H1 (cell line): ENCODE measurements at regions not wholly inside any gene's neighbourhood (a gene's known extent, or its start where the extent isn't known, plus 50 kb on each side); places are given as distances from the start of the nearest gene placed in this dataset.
A peak's percentile ranks its signal among the peaks of the same experiment; 100 is the strongest.

Source experiments
- CTCF ChIA-PET: fragments of 300-600 bp; sonication (Branson Sonifier 250); formaldehyde crosslinking; loops from one replicate; lab custom pipeline; 2021; ENCODE audit not compliant: partially characterized antibody; lab: Charles Lee
- POLR2A ChIA-PET: fragments of 300-600 bp; sonication (Branson Sonifier 250); formaldehyde crosslinking; loops from one replicate; lab custom pipeline; 2021; ENCODE audit warnings: inconsistent platforms; ENCODE audit not compliant: partially characterized antibody; lab: Charles Lee
- DNase-seq, 2 experiments: peaks; one replicate each; pipeline versions ENCODE4 v3.0.0 to v3.0.0-alpha.2; 2010 to 2022; ENCODE audit warnings: low spot score in 2 of 2, low read depth in 1 of 2, mixed read lengths in 1 of 2
- FAIRE-seq: peaks from 2 replicates; lab custom pipeline; 2011; peaks lifted over from hg19 to GRCh38; lab: Jason Lieb, UNC
- H2AFZ ChIP-seq: 2 replicates; pipeline ENCODE4 v1.8.1; 2012; ENCODE audit warnings: low read length, inconsistent platforms
- H2AK5ac ChIP-seq: 2 replicates; pipeline ENCODE4 v1.6.1; 2013; ENCODE audit warnings: low read depth, low read length
- H2BK120ac ChIP-seq: replicated peaks from 2 replicates; pipeline ENCODE3; 2013; ENCODE audit warnings: low read depth, low read length, inconsistent platforms
- H2BK12ac ChIP-seq: 2 replicates; pipeline ENCODE4 v1.6.1; 2013; ENCODE audit warnings: low read depth, low read length
- H2BK15ac ChIP-seq: 2 replicates; pipeline ENCODE4 v1.6.1; 2013; ENCODE audit warnings: low read length
- H2BK20ac ChIP-seq: 2 replicates; pipeline ENCODE4 v1.6.1; 2013; ENCODE audit warnings: low read length
- H2BK5ac ChIP-seq: 2 replicates; pipeline ENCODE4 v1.6.1; 2013; ENCODE audit warnings: low read depth, low read length
- H3K14ac ChIP-seq: 2 replicates; pipeline ENCODE4 v1.6.1; 2013; ENCODE audit warnings: inconsistent platforms; ENCODE audit not compliant: insufficient read length
- H3K18ac ChIP-seq: 2 replicates; pipeline ENCODE4 v1.6.1; 2013; ENCODE audit warnings: low read length; ENCODE audit errors: extremely low read depth
- H3K23ac ChIP-seq: 2 replicates; pipeline ENCODE4 v1.6.1; 2013; ENCODE audit warnings: inconsistent platforms; ENCODE audit not compliant: insufficient read length
- H3K23me2 ChIP-seq: 2 replicates; pipeline ENCODE4 v1.6.1; 2013; ENCODE audit warnings: low read depth, low read length
- H3K27ac ChIP-seq: 2 replicates; pipeline ENCODE4 v1.6.1; 2011; ENCODE audit warnings: low read depth, low read length, inconsistent platforms
- H3K27me3 ChIP-seq, 4 experiments: replicated peaks in 1 of 4; 1 replicate in 1 of 4; 2 replicates in 3 of 4; pipeline versions ENCODE4 v1.6.1 to v1.8.1; 2011 to 2013; ENCODE audit warnings: low read length in 3 of 4, mild to moderate bottlenecking in 3 of 4, inconsistent platforms in 2 of 4, mixed read lengths in 2 of 4, moderate library complexity in 1 of 4; ENCODE audit not compliant: control insufficient read depth in 3 of 4, insufficient read depth in 3 of 4; ENCODE audit errors: extremely low read depth in 1 of 4
- H3K36me3 ChIP-seq, 4 experiments: 2 replicates each; pipeline versions ENCODE4 v1.6.1 to v1.8.1; 2011 to 2013; ENCODE audit warnings: mild to moderate bottlenecking in 4 of 4, low read length in 3 of 4, moderate library complexity in 2 of 4, control low read depth in 1 of 4, inconsistent platforms in 1 of 4; ENCODE audit not compliant: insufficient read depth in 4 of 4, control insufficient read depth in 2 of 4
- H3K4ac ChIP-seq: replicated peaks from 2 replicates; pipeline ENCODE3; 2013; ENCODE audit warnings: low read length, low read depth, mixed read lengths, inconsistent platforms; ENCODE audit not compliant: insufficient read length
- H3K4me1 ChIP-seq, 4 experiments: replicated peaks in 1 of 4; 1 replicate in 1 of 4; 2 replicates in 3 of 4; pipeline versions ENCODE4 v1.6.1 to v1.8.1; 2011 to 2013; ENCODE audit warnings: low read length in 3 of 4, inconsistent platforms in 2 of 4, mixed read lengths in 1 of 4; ENCODE audit not compliant: insufficient read depth in 4 of 4, control insufficient read depth in 3 of 4
- H3K4me2 ChIP-seq, 2 experiments: 2 replicates each; pipeline versions ENCODE4 v1.6.1 to v1.8.1; 2011 to 2013; ENCODE audit warnings: low read depth in 2 of 2, low read length in 2 of 2, control low read depth in 1 of 2, inconsistent platforms in 1 of 2, mild to moderate bottlenecking in 1 of 2; ENCODE audit not compliant: insufficient read depth in 1 of 2
- H3K4me3 ChIP-seq, 4 experiments: fragments of 200-600, 300-600 bp in 1 of 4; sonication (generic), shearing (Covaris generic), sonication (Bioruptor Twin) in 1 of 4; 2 replicates each; pipeline versions ENCODE4 v1.5.1 to v1.8.1; 2011 to 2016; ENCODE audit warnings: low read length in 4 of 4, low read depth in 3 of 4, control low read depth in 2 of 4, inconsistent platforms in 2 of 4, mild to moderate bottlenecking in 2 of 4, mixed read lengths in 1 of 4, moderate library complexity in 1 of 4; ENCODE audit not compliant: insufficient read depth in 2 of 4; ENCODE audit errors: extremely low read depth in 1 of 4
- H3K56ac ChIP-seq: replicated peaks from 2 replicates; pipeline ENCODE3; 2013; ENCODE audit warnings: low read depth, mild to moderate bottlenecking, mixed read lengths, low read length, inconsistent platforms; ENCODE audit not compliant: insufficient read length
- H3K79me1 ChIP-seq: 2 replicates; pipeline ENCODE4 v1.6.1; 2013; ENCODE audit warnings: low read depth, low read length, control low read depth
- H3K79me2 ChIP-seq, 2 experiments: 2 replicates each; pipeline versions ENCODE4 v1.6.1 to v1.8.1; 2012 to 2013; ENCODE audit warnings: low read length in 2 of 2, mild to moderate bottlenecking in 2 of 2, inconsistent platforms in 1 of 2; ENCODE audit not compliant: insufficient read depth in 2 of 2, control insufficient read depth in 1 of 2
- H3K9ac ChIP-seq, 4 experiments: replicated peaks in 1 of 4; 1 replicate in 1 of 4; 2 replicates in 3 of 4; pipeline versions ENCODE4 v1.6.1 to v1.8.1; 2011 to 2013; ENCODE audit warnings: low read depth in 3 of 4, low read length in 3 of 4, control low read depth in 2 of 4, mild to moderate bottlenecking in 2 of 4, moderate library complexity in 2 of 4, inconsistent platforms in 1 of 4; ENCODE audit errors: extremely low read depth in 1 of 4
- H3K9me3 ChIP-seq, 2 experiments: 2 replicates each; pipeline versions ENCODE4 v1.6.1 to v1.8.1; 2012 to 2013; ENCODE audit warnings: mild to moderate bottlenecking in 2 of 2, moderate library complexity in 2 of 2, control low read depth in 1 of 2, inconsistent platforms in 1 of 2, low read depth in 1 of 2, low read length in 1 of 2, mixed read lengths in 1 of 2; ENCODE audit not compliant: insufficient read depth in 2 of 2
- H4K20me1 ChIP-seq, 2 experiments: replicated peaks in 1 of 2; 2 replicates each; pipeline versions ENCODE3 to v1.8.1; 2011 to 2013; ENCODE audit warnings: inconsistent platforms in 2 of 2, low read length in 2 of 2, mild to moderate bottlenecking in 1 of 2; ENCODE audit not compliant: insufficient read depth in 2 of 2, control insufficient read depth in 1 of 2
- H4K5ac ChIP-seq: 2 replicates; pipeline ENCODE4 v1.6.1; 2013; ENCODE audit warnings: low read length, low read depth, mixed read lengths, inconsistent platforms; ENCODE audit not compliant: insufficient read length
- H4K8ac ChIP-seq: 2 replicates; pipeline ENCODE4 v1.8.0; 2013; ENCODE audit warnings: mild to moderate bottlenecking, moderate library complexity, low read length, inconsistent platforms; ENCODE audit not compliant: insufficient read depth; ENCODE audit errors: extremely low read depth
- H4K91ac ChIP-seq: replicated peaks from 2 replicates; pipeline ENCODE3; 2013; ENCODE audit warnings: low read length, mixed read lengths, inconsistent platforms; ENCODE audit not compliant: insufficient read length
- CBX8 ChIP-seq: fragments of 300-800, 300-1000 bp; sonication (generic); IDR thresholded peaks from 2 replicates; pipeline ENCODE4 v1.7.1; 2016; ENCODE audit warnings: low read depth, low read length, borderline replicate concordance
- CEBPB ChIP-seq: IDR thresholded peaks from 2 replicates; pipeline ENCODE4 v1.6.1; 2012; ENCODE audit warnings: low read depth, low read length
- SP4 ChIP-seq: IDR thresholded peaks from 2 replicates; pipeline ENCODE4 v1.6.1; 2012; ENCODE audit warnings: low read length, inconsistent platforms
- TAF1 ChIP-seq: IDR thresholded peaks from 2 replicates; pipeline ENCODE4 v1.6.1; 2011; ENCODE audit warnings: mild to moderate bottlenecking, low read depth, low read length
- WGBS, 2 experiments: shearing (Covaris generic) in 1 of 2; methylation state at CpG; one replicate each; pipeline versions ENCODE4 v1.1.6 to v1.1.7; 2013 to 2015; ENCODE audit warnings: low lambda C conversion rate in 2 of 2, mixed read lengths in 2 of 2, inconsistent platforms in 1 of 2, low coverage in 1 of 2, missing lambda C conversion rate in 1 of 2; ENCODE audit not compliant: insufficient replicate concordance in 2 of 2, insufficient coverage in 1 of 2, insufficient read length in 1 of 2; ENCODE audit errors: extremely low coverage in 1 of 2, missing lambda C conversion rate in 1 of 2; 5-methylcytosine and 5-hydroxymethylcytosine counted together

GRCh38 chr21:33976082-33977016 lies 60.7 kb upstream of the ATP5PO start:
- H3K79me2 ChIP-seq: no peaks in the 10 kb centered on the region
- no peak overlapping the region for H3K56ac ChIP-seq
- no peak overlapping the region for H3K27ac ChIP-seq
- H3K27me3 ChIP-seq: no peaks in the 10 kb centered on the region
- DNase-seq (peak in 1 of 2 experiments; percentile 43), FAIRE-seq (no peak)
- CTCF ChIA-PET: interaction anchor here (0.6 to 1.4 kb wide), 3 partner anchors 12 to 52 kb away, joined by 3 to 5 read pairs (median 4); no protein-coding TSS in a partner anchor
- H3K4me2 ChIP-seq: no peak overlapping the region
- peak overlapping the region; percentile 7; the same call in 1 of the 2 replicates for H2BK12ac ChIP-seq
- no peak overlapping the region for H2AK5ac ChIP-seq
- H2AFZ ChIP-seq: peak overlapping the region; percentile 52; the same call in 1 of the 2 replicates
- peak overlapping the region; percentile 18 for H2BK120ac ChIP-seq
- H3K23ac ChIP-seq: no peak overlapping the region
- no peak overlapping the region for H3K4me3 ChIP-seq
- no peak overlapping the region for H3K4ac ChIP-seq
- no peak for TF ChIP-seq CBX8
- no peak for TF ChIP-seq SP4
- 0 out of 2 replicates have a peak, but pooled peaks have one; percentile 5 for TF ChIP-seq TAF1
- TF ChIP-seq CEBPB: no peak
- H2BK15ac ChIP-seq: no peak overlapping the region; the same call in 1 of the 2 replicates
- peak overlapping the region; percentile 62; the same call in 1 of the 2 replicates for H2BK5ac ChIP-seq
- H4K5ac ChIP-seq: no peak overlapping the region
- H3K9me3 ChIP-seq: no peaks in the 10 kb centered on the region
- no peaks in the 10 kb centered on the region for H4K20me1 ChIP-seq
- peak overlapping the region; percentile 8 for H4K91ac ChIP-seq
- H3K9ac ChIP-seq: no peak overlapping the region
- H3K18ac ChIP-seq: no peak overlapping the region; the same call in 1 of the 2 replicates
- peaks cover 3 to 13% (median 8%) of the 10 kb centered on the region in 4 experiments; a peak in 6 of 7 replicates for H3K4me1 ChIP-seq
- H4K8ac ChIP-seq: no peak overlapping the region
- H3K14ac ChIP-seq: no peak overlapping the region
- POLR2A ChIA-PET: interaction anchor here (1.0 to 1.6 kb wide), 3 partner anchors 43 to 98 kb away, joined by 3 to 4 read pairs (median 4); partner anchors contain the start of genes MRPS6 and SLC5A3
- H2BK20ac ChIP-seq: peak overlapping the region; percentile 66; the same call in 1 of the 2 replicates
- no peaks in the 10 kb centered on the region; the same call in 1 of the 2 replicates for H3K23me2 ChIP-seq
- WGBS, 2 experiments: 65% methylated on average over 11 of the region's 14 CpGs; no CpG with 5 or more reads in 1 of the 2 experiments
- H3K36me3 ChIP-seq: no peaks in the 10 kb centered on the region
- H3K79me1 ChIP-seq: no peaks in the 10 kb centered on the region
